Skin of body (tissue), 1 donor: ENCODE measurements at regions not wholly inside any gene's neighbourhood (a gene's known extent, or its start where the extent isn't known, plus 50 kb on each side); places are given as distances from the start of the nearest gene placed in this dataset.
"Not testable (repeated sequence)": the region's sequence is repeated elsewhere in the genome, so short reads cannot be mapped to it uniquely, and the experiment has no call there.

Source experiments
- DNase-seq: peaks from one replicate; lab custom pipeline; 2025; lab: John Stamatoyannopoulos, UW

DNA sequence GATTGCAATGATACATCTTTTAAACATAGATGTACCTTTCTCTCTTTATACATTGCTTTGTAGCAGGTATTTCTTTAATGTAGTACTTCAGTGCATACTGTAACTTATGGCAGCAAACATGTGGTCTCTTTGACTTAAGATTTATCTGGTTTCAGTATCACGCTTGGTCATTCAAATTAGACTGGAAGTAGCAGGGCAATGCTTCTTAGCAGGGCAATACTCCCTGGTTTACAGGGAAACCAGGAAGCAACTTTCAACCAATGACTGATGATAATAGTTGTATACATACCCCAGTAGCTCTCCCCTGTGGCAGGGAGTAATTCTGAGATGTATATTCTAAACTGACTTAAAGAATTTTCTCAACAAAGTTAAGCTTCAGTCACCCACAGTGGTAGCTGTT is 761.1 kb upstream of the CDH10 start:
- no peak for DNase-seq

DNA sequence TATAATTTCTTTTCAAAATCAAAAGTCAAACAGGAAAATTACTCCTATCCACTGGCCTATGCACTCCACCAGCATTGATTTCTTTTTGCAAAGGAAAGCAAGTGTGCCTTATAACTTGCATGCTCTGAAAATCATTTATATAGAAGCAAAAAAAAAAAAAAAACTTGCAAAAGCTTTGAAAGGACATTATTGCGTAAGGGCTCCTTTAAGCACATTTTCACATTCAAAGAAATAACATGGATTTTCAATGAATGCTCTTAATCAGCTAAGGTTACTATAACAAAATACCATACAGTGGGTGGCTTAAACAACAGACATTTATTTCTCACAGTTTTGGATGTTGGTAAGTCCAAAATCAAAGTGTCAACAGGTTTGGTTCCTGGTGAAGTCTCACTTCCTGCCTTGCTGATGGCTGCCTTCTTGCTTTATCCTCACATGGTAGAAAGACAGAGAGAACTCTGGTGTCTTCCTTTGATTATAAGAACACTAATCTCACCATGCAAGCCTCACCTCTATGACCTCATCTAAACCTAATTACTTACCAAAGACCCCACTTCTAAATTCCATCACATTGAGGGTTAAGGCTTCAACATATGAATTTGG is 755.2 kb upstream of the CDH10 start:
- no peak for DNase-seq

DNA sequence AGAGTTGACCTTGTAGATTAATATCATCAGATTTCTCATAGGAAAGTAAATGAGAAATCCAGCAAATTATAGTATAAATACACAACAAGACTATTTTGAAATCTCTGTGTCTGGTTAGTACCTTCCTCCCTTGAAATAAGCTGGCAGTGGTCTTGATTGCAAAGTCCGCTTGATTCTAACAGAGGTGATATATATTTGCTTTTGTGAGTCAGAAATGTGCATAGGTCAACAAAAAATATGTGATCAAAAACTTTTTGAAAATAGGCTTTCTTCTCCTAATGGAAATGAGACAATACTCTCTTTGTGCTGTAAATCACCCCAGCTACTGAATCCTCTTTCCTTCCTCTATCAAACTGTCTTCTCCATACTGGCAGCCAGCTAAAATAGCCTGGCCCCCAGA is 749.2 kb upstream of the CDH10 start:
- no peak for DNase-seq

- DNase-seq = no peak
Observed at GRCh38 chr5:25393256-25393655, 748.5 kb upstream of the CDH10 start.

GRCh38 chr5:25387953-25388352 is 743.2 kb upstream of the CDH10 start:
- no peak for DNase-seq

- no peak for DNase-seq
Observed at GRCh38 chr5:25362799-25363198, 718.0 kb upstream of the CDH10 start.

GRCh38 chr5:25358919-25359318 is 714.1 kb upstream of the CDH10 start:
- DNase-seq = no peak

DNA sequence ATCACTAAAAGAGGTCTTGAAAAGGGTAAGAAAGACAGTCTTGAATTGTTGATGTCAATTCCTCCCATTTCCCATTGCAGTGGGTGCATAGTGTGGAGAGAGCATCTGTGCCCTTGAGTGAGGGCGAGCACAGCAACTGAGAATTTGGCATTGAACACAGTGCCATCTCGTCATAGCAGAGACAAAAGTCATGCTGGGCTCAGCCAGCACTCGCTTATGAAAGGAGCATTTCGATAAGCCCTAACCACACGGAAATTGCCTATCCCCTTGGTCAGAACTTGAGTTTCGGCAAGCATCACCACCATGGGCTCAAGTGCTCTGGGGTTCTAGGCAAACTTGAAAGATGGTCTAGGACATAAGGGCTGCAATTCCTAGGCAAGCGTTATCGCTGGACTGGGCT is 712.8 kb upstream of the CDH10 start:
- DNase-seq = no peak

GRCh38 chr5:25349746-25350145 is 705.0 kb upstream of the CDH10 start:
- DNase-seq = no peak

- DNase-seq = no peak
Observed at GRCh38 chr5:25345240-25345771, 700.5 kb upstream of the CDH10 start.

- DNase-seq = no peak
Observed at GRCh38 chr5:25339541-25339940, 694.8 kb upstream of the CDH10 start.

GRCh38 chr5:25334350-25334749 is 689.6 kb upstream of the CDH10 start:
- DNase-seq = no peak

DNA sequence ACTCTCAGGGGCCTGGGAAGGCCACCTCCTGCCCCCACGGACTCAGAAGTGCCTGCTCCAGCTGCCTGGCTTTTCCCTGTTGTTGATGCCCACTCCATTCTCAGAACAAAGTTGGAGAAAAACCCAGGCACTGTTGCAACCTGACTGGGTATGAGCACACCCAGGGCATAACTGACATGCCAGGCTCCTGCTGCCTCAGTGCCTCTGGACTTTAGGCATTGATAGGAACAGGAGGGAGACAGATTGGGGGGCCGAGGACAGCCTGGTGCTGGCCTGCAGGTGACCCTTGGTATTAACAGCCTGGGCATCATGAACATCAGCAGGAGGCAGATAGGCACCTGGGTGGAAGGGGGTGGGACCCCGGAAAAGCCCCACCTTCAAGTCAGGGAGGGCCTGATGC is 685.9 kb upstream of the CDH10 start:
- no peak for DNase-seq

GRCh38 chr5:25327172-25327571 is 682.4 kb upstream of the CDH10 start:
- no peak for DNase-seq

GRCh38 chr5:25301836-25302235 is 657.1 kb upstream of the CDH10 start:
- no peak for DNase-seq

- no peak for DNase-seq
Observed at GRCh38 chr5:25295067-25295466, 650.3 kb upstream of the CDH10 start.

DNA sequence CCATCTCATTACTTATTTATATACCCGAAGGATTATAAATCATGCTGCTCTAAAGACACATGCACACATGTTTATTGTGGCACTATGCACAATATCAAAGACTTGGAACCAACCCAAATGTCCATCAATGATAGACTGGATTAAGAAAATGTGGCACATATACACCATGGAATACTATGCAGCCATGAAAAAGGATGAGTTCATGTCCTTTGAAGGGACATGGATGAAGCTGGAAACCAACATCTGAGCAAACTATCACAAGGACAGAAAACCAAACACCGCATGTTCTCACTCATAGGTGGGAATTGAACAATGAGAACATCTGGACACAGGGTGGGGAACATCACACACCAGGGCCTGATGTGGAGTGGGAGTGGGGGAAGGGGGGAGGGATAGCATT is 645.0 kb upstream of the CDH10 start:
- DNase-seq = not testable (repeated sequence)

- DNase-seq = no peak
Observed at GRCh38 chr5:25286319-25286718, 641.5 kb upstream of the CDH10 start.

DNA sequence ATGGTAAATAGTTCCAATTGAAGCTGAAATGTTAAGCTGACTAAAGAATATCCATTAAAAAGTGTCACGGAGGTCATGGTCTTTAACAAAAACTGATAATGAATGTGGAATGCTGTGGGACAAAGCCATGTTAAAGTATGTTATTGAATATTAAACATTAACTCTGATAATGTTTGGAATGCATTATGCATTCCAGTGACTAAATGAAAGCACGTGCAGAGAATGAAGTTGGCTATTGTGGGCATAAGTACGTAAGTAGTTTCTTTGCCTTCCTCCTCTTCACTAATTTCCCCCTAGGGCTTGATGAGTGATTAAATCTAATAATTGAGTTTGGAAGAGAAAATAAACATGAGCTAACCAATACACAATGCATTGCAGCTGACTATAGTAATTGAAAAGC is 640.4 kb upstream of the CDH10 start:
- no peak for DNase-seq

DNA sequence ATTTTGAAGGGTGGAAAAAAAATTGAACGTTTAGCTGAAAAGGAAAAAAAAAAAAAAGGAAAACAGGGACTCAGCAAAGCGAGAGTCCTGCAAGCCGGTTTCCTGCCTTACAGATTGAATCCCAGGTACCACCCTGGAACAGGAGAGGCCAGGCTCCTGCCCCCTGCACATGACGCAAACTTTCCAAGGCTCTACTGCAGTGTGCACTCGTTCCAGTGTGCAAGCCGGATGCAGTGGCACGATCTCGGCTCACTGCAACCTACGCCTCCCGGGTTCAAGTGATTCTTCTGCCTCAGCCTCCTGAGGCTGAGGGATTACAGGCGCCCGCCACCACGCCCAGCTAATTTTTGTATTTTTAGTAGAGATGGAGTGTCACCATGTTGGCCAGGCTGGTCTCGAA is 618.7 kb upstream of the CDH10 start:
- DNase-seq = not testable (repeated sequence)

GRCh38 chr5:25262221-25262620 is 617.4 kb upstream of the CDH10 start:
- no peak for DNase-seq

DNA sequence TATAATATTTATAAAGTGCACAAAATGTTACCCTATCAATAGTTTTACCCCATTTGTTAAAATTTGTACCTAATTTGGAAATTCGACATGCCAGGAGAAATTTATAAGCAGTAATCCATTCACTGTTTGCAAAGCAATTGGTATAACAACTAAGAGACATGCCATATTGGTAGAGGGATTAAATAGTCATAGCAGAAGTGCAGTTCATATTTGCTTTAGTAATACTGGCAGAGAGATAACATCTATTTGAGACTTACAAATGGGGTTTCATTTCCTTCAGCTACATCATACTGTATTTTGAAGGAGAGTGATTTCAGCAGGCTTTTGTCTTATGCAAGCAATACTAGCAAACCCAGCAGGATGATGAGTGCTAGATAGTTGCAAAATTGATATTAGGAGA is 610.4 kb upstream of the CDH10 start:
- no peak for DNase-seq

DNA sequence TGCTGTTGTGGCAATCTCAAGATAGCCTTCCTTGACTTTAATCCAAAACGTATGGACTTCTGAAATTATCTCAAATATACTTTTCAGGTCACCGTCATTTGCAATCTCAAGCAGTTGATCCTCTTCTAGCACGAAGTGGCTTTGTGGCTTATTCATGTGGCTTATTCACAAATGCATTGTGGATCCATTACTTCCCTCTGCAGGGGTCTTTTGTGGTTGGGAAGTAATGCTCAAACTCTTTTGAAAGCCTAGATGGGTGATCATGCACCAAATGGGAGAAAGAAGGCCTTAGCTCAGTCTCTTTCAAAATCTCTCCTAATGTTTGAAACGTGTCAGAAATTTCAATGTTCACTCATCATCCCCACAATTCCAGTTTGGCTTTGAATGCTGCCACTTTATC is 597.2 kb upstream of the CDH10 start:
- no peak for DNase-seq

DNA sequence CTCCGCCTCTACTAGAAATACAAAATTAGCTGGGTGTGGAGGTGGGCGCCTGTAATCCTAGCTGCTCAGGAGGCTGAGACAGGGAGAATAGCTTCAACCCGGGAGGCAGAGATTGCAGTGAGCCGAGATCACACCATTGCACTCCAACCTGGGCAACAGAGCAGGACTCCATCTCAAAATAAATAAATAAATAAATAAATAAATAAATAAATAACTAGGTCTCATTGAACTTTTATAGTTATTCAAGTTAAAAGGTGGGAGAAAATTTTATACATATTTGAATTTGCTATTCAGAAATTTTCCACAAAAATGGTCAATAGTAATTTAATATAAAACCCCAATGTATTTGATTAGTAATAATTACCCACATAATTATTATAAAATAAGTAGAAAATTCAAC is 593.9 kb upstream of the CDH10 start:
- DNase-seq = not testable (repeated sequence)
